DMS114 treated with DMSO at 0.1 percent for 48 hours (cell line): ENCODE measurements at regions not wholly inside any gene's neighbourhood (a gene's known extent, or its start where the extent isn't known, plus 50 kb on each side); places are given as distances from the start of the nearest gene placed in this dataset.

Experiments used
- DNase-seq: peaks from one replicate; lab custom pipeline; 2025; ENCODE audit not compliant: unreplicated experiment; lab: John Stamatoyannopoulos, UW

DNA sequence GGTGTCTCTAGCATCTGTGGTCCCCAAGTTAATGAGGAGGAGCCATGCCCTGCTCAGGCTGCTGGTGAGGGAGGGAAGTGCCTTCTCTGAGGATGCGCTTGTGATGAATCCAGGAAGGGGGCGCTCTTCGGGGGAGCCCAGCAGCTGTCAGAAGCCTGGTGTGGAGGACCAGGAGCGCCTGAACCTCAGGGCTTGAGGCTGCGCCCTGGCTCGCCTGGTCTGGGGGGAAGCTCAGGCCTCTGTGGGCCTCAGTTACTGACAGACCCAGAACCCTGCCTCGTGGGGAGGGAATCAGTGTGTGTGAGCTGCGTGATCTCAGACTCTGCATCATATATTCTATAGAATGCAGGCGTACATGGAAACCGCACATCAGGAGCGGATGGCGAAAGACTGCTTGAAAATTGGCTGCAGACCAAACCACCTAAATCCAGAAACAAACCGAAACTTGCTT, 126.1 kb downstream of the SEC14L1 start:
- no peak for DNase-seq

- DNase-seq = no peak
Measured at GRCh38 chr17:77269696-77270681, 129.2 kb downstream of the SEC14L1 start.

GRCh38 chr17:77271411-77271810, 130.6 kb downstream of the SEC14L1 start:
- DNase-seq = no peak

DNA sequence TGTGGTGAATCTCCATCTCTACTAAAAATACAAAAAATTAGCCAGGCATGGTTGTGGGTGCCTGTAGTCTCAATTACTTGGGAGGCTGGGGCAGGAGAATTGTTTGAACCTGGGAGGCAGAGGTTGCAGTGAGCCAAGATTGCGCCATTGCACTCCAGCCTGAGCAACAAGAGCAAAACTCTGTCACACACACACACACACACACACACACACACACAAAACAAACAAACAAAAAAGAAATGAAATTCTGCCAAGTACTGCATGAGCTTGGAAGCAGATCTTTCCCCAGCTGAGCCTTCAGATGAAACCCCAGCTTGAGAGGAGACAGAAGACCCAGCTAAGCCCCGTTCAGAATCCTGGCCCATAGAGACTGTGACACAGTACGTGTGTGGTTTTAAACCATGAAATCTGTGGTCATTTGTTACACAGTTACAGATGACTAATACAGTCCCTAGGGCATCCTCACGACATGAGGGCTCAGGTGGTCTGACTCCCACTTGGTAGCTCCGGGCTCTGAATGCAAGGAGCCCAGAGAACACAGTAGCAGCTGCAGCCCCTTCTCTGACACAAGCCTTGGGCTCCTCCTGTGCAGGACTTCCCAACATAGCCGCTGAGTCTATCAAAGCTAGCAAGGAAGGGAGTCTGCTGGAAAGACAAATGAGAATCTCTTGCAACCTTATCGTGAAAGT, 132.8 kb downstream of the SEC14L1 start:
- no peak for DNase-seq

DNA sequence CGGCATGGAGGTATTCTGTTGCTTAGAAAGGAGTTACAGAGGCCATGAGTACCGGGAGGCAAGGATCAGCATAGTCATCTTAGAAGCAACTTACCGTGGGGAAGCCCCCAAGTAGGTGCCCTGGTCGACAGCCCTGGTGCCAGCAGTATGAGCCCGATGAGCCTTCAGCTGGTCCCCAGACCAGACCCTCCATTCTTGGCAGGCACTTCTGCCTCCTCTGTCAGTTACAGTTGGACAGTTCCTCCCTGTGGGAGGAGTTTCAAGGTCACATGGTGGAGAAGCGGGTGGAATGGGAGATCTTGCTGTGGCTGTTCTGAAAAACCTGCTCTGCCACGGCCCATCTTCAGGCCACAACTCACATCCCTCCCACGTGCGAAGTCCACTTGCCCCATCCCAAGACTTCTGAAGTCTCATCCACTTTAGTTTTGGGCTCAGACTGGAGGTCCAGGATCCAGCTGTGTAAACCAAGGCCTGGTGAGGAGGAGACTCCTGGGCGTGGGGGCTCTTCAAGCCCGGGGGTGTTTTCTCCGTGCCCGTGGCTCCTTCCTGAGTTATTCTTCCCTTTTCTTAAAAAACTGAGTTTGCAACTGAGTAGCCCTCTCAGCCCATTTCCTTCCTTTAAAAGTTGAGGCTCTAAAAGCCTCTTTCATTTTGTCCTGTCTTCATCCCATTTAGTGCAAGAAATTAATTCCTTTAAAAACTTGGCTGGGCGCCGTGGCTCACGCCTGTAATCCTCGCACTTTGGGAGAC, 133.5 kb downstream of the SEC14L1 start:
- no peak for DNase-seq

GRCh38 chr17:77279448-77280303, 138.9 kb downstream of the SEC14L1 start:
- DNase-seq = no peak

- DNase-seq = no peak
Measured at GRCh38 chr17:77280304-77281121, 139.7 kb downstream of the SEC14L1 start.

- no peak for DNase-seq
Measured at GRCh38 chr17:77281122-77281903, 140.5 kb downstream of the SEC14L1 start.

- no peak for DNase-seq
Measured at GRCh38 chr17:77281904-77282367, 141.2 kb downstream of the SEC14L1 start.

- DNase-seq = no peak
Measured at GRCh38 chr17:77282524-77283515, 142.1 kb downstream of the SEC14L1 start.

DNA sequence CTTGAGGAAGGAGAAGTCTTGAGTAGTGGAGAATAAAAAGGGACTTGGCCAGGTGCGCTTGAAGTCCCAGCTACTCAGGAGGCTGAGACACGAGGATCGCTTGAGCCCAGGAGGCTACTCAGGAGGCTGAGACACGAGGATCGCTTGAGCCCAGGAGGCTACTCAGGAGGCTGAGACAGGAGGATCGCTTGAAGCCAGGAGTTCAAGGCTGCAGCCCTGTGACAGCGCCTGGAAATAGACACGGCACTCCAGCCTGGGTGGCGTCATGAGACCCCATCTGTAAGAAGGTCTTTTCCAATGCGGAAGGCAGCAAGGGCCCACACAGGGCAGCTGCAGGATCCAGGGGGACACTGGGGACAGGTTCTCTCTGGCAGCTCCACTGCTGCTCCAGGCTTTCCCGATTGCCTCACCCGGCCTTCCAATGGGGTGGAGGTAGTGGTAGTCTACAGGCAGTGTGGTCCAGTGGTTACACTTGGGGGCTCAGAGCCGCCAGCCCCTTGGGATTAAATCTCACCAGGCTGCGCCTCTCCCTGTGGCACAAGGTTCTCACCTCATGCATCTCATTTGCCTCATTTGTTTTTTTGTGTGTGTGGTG, 143.4 kb downstream of the SEC14L1 start:
- DNase-seq = no peak

DNA sequence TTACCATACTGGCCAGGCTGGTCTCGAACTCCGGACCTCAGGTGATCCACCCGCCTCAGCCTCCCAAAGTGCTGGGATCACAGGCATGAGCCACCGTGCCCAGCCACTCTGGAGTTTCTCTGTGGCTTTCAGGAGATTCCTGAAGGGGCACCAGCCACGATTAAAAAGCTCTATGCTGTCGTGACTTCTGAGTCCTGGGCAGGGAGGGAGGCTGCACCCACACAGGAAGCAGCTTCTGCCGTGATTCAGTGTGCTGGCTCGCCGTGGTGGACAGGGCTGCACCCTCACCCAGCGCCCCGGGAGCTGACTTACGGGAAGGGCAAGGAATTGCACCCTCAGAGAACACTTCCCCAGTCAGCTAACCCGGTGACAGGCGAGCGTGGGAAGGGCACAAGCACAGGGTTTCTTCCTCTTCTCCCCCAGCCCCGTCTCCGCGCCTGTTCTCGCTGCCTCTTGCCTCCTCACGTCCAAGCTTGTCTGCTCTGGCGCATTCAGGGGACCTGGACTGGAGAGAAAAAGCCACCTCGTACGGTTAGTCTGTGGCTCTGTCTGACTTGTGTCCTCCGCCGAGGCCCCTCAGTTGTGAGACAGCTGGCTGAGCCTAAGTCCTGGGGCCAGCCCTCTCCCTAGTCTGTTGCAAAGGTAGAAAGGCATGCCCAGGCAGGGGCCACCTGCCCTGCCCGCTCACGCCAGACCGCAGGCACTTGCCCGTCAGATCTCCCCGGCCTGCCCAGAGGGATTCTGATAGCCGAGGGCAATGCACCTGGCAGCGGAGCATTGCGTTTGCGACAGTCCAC, 145.0 kb downstream of the SEC14L1 start:
- no peak for DNase-seq

- no peak for DNase-seq
Measured at GRCh38 chr17:77286391-77286640, 145.5 kb downstream of the SEC14L1 start.

DNA sequence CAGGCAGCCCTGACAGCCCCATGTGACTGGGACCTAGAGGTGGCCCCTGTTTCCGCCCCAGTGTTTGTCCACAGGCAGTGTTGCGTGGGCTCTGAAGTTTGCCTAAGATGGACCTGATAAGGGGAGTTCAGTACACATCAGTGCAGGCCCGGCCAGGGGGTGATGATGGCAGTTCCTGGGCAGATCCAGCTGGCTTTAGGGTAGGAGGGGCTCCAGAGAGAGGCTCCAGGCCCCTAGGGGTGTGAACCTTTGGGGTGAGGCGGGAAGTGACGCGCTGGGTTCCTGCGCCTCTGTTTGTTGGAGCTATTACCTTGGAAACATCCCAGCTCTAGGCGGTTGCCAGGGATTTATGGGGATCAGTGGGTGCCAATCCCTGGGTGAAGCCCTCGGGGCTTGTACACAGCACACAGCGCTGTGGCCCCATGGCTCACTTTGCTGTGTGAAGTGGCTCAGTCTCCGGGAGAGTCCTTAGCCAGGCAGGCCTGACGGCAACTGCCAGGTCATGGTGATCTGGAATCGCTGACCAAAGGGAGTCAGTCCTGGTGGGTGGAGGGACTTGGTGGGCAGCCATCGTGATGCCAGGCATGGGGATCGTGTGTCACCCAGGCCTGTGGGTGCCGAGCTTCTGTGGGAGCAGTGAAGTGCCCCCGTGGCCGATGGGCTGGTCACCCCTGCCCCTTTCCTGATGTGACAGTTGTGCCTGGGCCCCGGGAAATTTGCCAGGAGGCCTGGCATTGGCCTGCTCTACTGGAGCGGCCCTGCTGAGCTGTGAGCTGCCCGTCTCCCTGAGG, 146.1 kb downstream of the SEC14L1 start:
- no peak for DNase-seq

- DNase-seq = no peak
Measured at GRCh38 chr17:77287432-77288068, 146.8 kb downstream of the SEC14L1 start.
